Gastroesophageal sphincter (tissue), 4 donors: ENCODE measurements at regions not wholly inside any gene's neighbourhood (a gene's known extent, or its start where the extent isn't known, plus 50 kb on each side); places are given as distances from the start of the nearest gene placed in this dataset.

Experiments
- ATAC-seq: fragments of 150-250 bp; one replicate; pipeline ENCODE4 v1.9.1; 2016; ENCODE audit warnings: mild to moderate bottlenecking, moderate library complexity
- H3K27ac ChIP-seq, 4 donors: fragments of 200-600 bp; sonication (generic) in 3 of 4; 1 replicate in 3 of 4; 2 replicates in 1 of 4; pipeline ENCODE4 v1.5.1; 2016 to 2019
- H3K27me3 ChIP-seq: fragments of 200-600 bp; sonication (generic); one replicate; pipeline ENCODE4 v1.5.1; 2019
- H3K36me3 ChIP-seq, 2 donors: fragments of 200-600 bp; sonication (generic); one replicate each; pipeline ENCODE4 v1.5.1; 2019; ENCODE audit warnings: control low read depth in 1 of 2
- H3K4me1 ChIP-seq, 3 donors: fragments of 200-600 bp; sonication (generic); 1 replicate in 2 of 3; 2 replicates in 1 of 3; pipeline ENCODE4 v1.5.1; 2016 to 2019; ENCODE audit warnings: control low read depth in 2 of 3
- H3K4me3 ChIP-seq, 2 donors: fragments of 200-600 bp; sonication (generic); one replicate each; pipeline ENCODE4 v1.5.1; 2019; ENCODE audit warnings: mild to moderate bottlenecking in 1 of 2, moderate library complexity in 1 of 2
- H3K9me3 ChIP-seq, 3 donors: fragments of 200-600 bp; sonication (generic); one replicate each; pipeline ENCODE4 v1.5.1; 2017 to 2019; ENCODE audit warnings: control low read depth in 2 of 3
- EP300 ChIP-seq: sonication (generic); formaldehyde crosslinking; IDR thresholded peaks from one replicate; pipeline ENCODE4 v1.6.1; 2017; ENCODE audit warnings: antibody characterized with exemption, mild to moderate bottlenecking
- POLR2A ChIP-seq, 2 donors: fragments of 450-650 bp; IDR thresholded peaks; one replicate each; pipeline ENCODE4 v1.6.1; 2017; ENCODE audit warnings: antibody characterized with exemption in 2 of 2, mild to moderate bottlenecking in 2 of 2, moderate library complexity in 1 of 2
- POLR2AphosphoS5 ChIP-seq: sonication (generic); formaldehyde crosslinking; IDR thresholded peaks from one replicate; pipeline ENCODE4 v1.6.1; 2017; ENCODE audit warnings: antibody characterized with exemption
- WGBS, 2 donors: methylation state at CpG; one replicate each; pipeline ENCODE4 v1.1.5; 2018; ENCODE audit warnings: low coverage in 1 of 2; 5-methylcytosine and 5-hydroxymethylcytosine counted together
- TF ChIP-seq, protein P1 (sequence below), 4 experiments: fragments of 200-600 bp in 2 of 4; fragments of 450-650 bp in 2 of 4; sonication (generic) in 1 of 4; IDR thresholded peaks; one replicate each; pipeline ENCODE4 v1.5.1; 2017 to 2019; ENCODE audit warnings: antibody characterized with exemption in 4 of 4, mild to moderate bottlenecking in 2 of 4, moderate library complexity in 2 of 4

- no peak overlapping the region for H3K4me3 ChIP-seq
- ATAC-seq = no peak
- no peaks in the 10 kb centered on the region for H3K9me3 ChIP-seq
- TF ChIP-seq POLR2AphosphoS5 (no peak), EP300 (no peak), POLR2A (IDR thresholded peaks at IDR 0.05) (no peak)
- TF ChIP-seq, protein P1, sequence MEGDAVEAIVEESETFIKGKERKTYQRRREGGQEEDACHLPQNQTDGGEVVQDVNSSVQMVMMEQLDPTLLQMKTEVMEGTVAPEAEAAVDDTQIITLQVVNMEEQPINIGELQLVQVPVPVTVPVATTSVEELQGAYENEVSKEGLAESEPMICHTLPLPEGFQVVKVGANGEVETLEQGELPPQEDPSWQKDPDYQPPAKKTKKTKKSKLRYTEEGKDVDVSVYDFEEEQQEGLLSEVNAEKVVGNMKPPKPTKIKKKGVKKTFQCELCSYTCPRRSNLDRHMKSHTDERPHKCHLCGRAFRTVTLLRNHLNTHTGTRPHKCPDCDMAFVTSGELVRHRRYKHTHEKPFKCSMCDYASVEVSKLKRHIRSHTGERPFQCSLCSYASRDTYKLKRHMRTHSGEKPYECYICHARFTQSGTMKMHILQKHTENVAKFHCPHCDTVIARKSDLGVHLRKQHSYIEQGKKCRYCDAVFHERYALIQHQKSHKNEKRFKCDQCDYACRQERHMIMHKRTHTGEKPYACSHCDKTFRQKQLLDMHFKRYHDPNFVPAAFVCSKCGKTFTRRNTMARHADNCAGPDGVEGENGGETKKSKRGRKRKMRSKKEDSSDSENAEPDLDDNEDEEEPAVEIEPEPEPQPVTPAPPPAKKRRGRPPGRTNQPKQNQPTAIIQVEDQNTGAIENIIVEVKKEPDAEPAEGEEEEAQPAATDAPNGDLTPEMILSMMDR (IDR thresholded peaks at IDR 0.05) = no peak
- no peaks in the 10 kb centered on the region for H3K27me3 ChIP-seq
- no peaks in the 10 kb centered on the region for H3K4me1 ChIP-seq
- no peak overlapping the region for H3K27ac ChIP-seq
- WGBS, 2 donors = 11 to 61% methylated on average over 1 to 2 of the region's 2 CpGs
- no peaks in the 10 kb centered on the region for H3K36me3 ChIP-seq
These were observed 57.7 kb upstream of the BDNF start for GRCh38 chr11:27757953-27758352.

DNA sequence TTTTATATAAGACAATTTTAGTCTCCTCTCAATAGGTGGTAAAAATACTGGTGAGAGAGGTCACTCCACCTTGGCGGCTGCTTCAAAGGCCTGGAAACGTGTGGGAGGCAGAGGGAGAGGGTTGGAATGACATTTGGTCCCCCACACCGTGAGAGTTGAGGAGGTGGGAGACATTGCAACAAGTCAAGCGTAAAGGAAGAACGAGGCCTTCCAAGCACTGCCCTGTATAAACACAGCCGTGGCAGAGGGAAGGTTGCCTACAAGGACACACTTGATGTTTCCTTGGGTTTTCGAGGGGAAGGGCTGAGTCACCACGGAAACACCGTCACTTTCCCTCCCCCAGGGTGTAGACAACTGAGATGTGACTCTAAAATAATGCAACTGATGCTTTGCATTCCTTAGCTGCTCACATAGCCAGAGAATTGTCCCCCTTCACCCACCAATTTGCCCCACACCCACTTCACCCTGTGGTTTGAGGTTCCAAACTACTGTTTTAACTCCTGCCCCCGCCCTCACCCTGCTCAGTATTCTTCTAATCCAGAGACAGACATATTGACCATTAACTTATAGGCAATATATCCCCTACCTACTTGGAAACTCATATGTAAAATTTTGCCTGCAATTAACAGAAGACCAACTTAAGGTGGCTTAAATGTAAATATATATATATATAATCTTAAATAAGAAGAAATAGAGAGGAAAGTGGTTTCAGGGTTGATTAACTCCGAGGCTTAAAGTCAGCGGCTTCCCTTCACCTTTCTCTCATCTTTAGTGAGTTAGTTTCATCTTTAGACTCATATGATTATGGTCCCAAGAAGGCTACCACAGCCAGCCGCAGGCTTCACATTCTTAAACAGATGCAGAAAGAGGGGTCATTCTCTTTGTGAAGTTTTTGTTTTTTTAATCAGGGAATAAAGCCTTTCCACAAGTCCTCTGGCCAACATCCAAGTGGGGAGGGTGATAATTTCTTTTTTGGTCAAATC lies 54.1 kb upstream of the BDNF start:
- TF ChIP-seq POLR2A (IDR thresholded peaks at IDR 0.05) (no peak), POLR2AphosphoS5 (no peak), EP300 (no peak)
- TF ChIP-seq, protein P1 (IDR thresholded peaks at IDR 0.05) = no peak
- WGBS, 2 donors = 40 to 45% methylated on average over 10 to 12 of the region's 13 CpGs
- no peak for ATAC-seq

More for the DNA sequence above, 54.1 kb upstream of the BDNF start:
- Histone ChIP-seq H3K9me3 (no peaks in the 10 kb centered on the region), H3K36me3 (no peaks in the 10 kb centered on the region), H3K4me1 (no peaks in the 10 kb centered on the region), H3K27ac (no peak overlapping the region), H3K4me3 (no peak overlapping the region), H3K27me3 (no peaks in the 10 kb centered on the region)
